ENCODE measurements at regions not wholly inside any gene's neighbourhood (a gene's known extent, or its start where the extent isn't known, plus 50 kb on each side); places are given as distances from the start of the nearest gene placed in this dataset.
A peak's percentile ranks its signal among the peaks of the same experiment; 100 is the strongest.

- no peak for DNase-seq
Measured at GRCh38 chr4:123954220-123954619, 557.6 kb downstream of the SPRY1 start.

- no peak for DNase-seq
Measured at GRCh38 chr4:123955167-123955800, 558.7 kb downstream of the SPRY1 start.

GRCh38 chr4:123956204-123956603 lies 559.6 kb downstream of the SPRY1 start:
- no peak for DNase-seq

GRCh38 chr4:123966990-123967769 lies 570.6 kb downstream of the SPRY1 start:
- DNase-seq, result peak; percentile 50

GRCh38 chr4:123972031-123972430 lies 575.4 kb downstream of the SPRY1 start:
- DNase-seq, result no peak

GRCh38 chr4:123974386-123975149 lies 578.0 kb downstream of the SPRY1 start:
- DNase-seq, result no peak

GRCh38 chr4:123976285-123976684 lies 579.7 kb downstream of the SPRY1 start:
- peak; percentile 64 for DNase-seq

- DNase-seq, result no peak
Measured at GRCh38 chr4:123976819-123977218, 580.2 kb downstream of the SPRY1 start.

- DNase-seq, result no peak
Measured at GRCh38 chr4:123977641-123978081, 581.1 kb downstream of the SPRY1 start.

- no peak for DNase-seq
Measured at GRCh38 chr4:123978637-123979036, 582.0 kb downstream of the SPRY1 start.

GRCh38 chr4:123980736-123981300 lies 584.2 kb downstream of the SPRY1 start:
- no peak for DNase-seq

GRCh38 chr4:123984886-123985285 lies 588.3 kb downstream of the SPRY1 start:
- DNase-seq, result no peak

GRCh38 chr4:123986268-123986798 lies 589.7 kb downstream of the SPRY1 start:
- peak; percentile 60 for DNase-seq

GRCh38 chr4:123987408-123987807 lies 590.8 kb downstream of the SPRY1 start:
- DNase-seq, result no peak

GRCh38 chr4:123990310-123990870 lies 593.8 kb downstream of the SPRY1 start:
- DNase-seq, result no peak

- no peak for DNase-seq
Measured at GRCh38 chr4:123994917-123995316, 598.3 kb downstream of the SPRY1 start.

- DNase-seq, result no peak
Measured at GRCh38 chr4:123995936-123996335, 599.3 kb downstream of the SPRY1 start.

GRCh38 chr4:123996718-123997510 lies 600.3 kb downstream of the SPRY1 start:
- DNase-seq, result no peak

- no peak for DNase-seq
Measured at GRCh38 chr4:123997776-123998449, 601.3 kb downstream of the SPRY1 start.

GRCh38 chr4:124000233-124000632 lies 603.6 kb downstream of the SPRY1 start:
- DNase-seq, result no peak

GRCh38 chr4:124015766-124016165 lies 619.2 kb downstream of the SPRY1 start:
- no peak for DNase-seq
